Activated CD4-positive, CD25-positive, alpha-beta regulatory T cell (primary cell): ENCODE measurements at regions not wholly inside any gene's neighbourhood (a gene's known extent, or its start where the extent isn't known, plus 50 kb on each side); places are given as distances from the start of the nearest gene placed in this dataset.

Source experiments
- DNase-seq, 4 experiments: peaks; one replicate each; lab custom pipeline; 2025; lab: John Stamatoyannopoulos, UW

GRCh38 chr14:53517270-53517960 is 364.3 kb upstream of the DDHD1 start:
- DNase-seq: no peak

GRCh38 chr14:53516261-53516774 is 363.2 kb upstream of the DDHD1 start:
- DNase-seq: no peak

GRCh38 chr14:53515276-53515675 is 362.2 kb upstream of the DDHD1 start:
- DNase-seq: no peak

- no peak for DNase-seq
These were observed 361.1 kb upstream of the DDHD1 start for GRCh38 chr14:53514197-53514596.

- DNase-seq: no peak
These were observed 357.3 kb upstream of the DDHD1 start for GRCh38 chr14:53510281-53510912.

GRCh38 chr14:53509276-53510244 is 356.4 kb upstream of the DDHD1 start:
- DNase-seq: no peak

- no peak for DNase-seq
These were observed 348.5 kb upstream of the DDHD1 start for GRCh38 chr14:53501361-53502211.

- no peak for DNase-seq
These were observed 347.1 kb upstream of the DDHD1 start for GRCh38 chr14:53500191-53500590.

- no peak for DNase-seq
These were observed 343.5 kb upstream of the DDHD1 start for GRCh38 chr14:53496668-53497067.

- no peak for DNase-seq
These were observed 342.8 kb upstream of the DDHD1 start for GRCh38 chr14:53495846-53496343.

- DNase-seq: no peak
These were observed 341.5 kb upstream of the DDHD1 start for GRCh38 chr14:53494587-53494986.

GRCh38 chr14:53493860-53494259 is 340.7 kb upstream of the DDHD1 start:
- DNase-seq: no peak

GRCh38 chr14:53493320-53493719 is 340.2 kb upstream of the DDHD1 start:
- no peak for DNase-seq

GRCh38 chr14:53491884-53492277 is 338.8 kb upstream of the DDHD1 start:
- no peak for DNase-seq

GRCh38 chr14:53491256-53491883 is 338.2 kb upstream of the DDHD1 start:
- DNase-seq: no peak

GRCh38 chr14:53478174-53478573 is 325.1 kb upstream of the DDHD1 start:
- no peak for DNase-seq

- DNase-seq: no peak
These were observed 320.4 kb upstream of the DDHD1 start for GRCh38 chr14:53473480-53473879.

GRCh38 chr14:53472306-53472705 is 319.2 kb upstream of the DDHD1 start:
- no peak for DNase-seq

GRCh38 chr14:53470351-53471043 is 317.4 kb upstream of the DDHD1 start:
- DNase-seq: no peak

GRCh38 chr14:53468876-53469275 is 315.8 kb upstream of the DDHD1 start:
- no peak for DNase-seq
